ENCODE measurements at regions not wholly inside any gene's neighbourhood (a gene's known extent, or its start where the extent isn't known, plus 50 kb on each side); places are given as distances from the start of the nearest gene placed in this dataset.

DNA sequence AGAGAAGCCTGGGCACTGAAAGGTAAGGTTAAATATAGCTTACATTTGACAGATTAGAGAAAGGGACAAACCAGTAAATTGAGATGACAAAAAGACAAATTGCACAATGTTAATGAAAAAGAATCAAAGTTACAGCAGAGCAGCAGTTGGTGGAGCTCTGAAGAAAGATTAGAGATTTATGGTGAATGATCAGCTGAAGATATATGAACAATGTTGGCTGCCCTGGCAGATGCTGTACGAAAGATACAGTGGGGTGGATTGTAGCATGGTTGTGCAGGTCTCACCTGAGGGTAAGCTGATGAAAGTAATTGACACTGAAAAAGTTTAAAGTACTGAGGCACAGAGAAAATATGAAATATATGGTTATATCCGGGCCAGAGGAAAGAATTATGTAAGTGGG, 492.1 kb downstream of the ARHGEF28 start:
- Histone ChIP-seq H3K36me3 (ENCODE audit: insufficient read depth, low read length, poor library complexity, severe bottlenecking) (no peaks in the 10 kb centered on the region), H3K27ac (ENCODE audit: low read depth, low read length, poor library complexity, severe bottlenecking) (no peak overlapping the region), H3K4me1 (ENCODE audit: insufficient read depth, low read length, poor library complexity, severe bottlenecking) (no peaks in the 10 kb centered on the region), H3K4me3 (ENCODE audit: low read depth, low read length, poor library complexity, severe bottlenecking) (no peak overlapping the region), H3K9me3 (ENCODE audit: low read depth, low read length, poor library complexity, severe bottlenecking) (no peaks in the 10 kb centered on the region), H3K27me3 (replicated peaks; ENCODE audit: insufficient read depth, low read depth, low read length, poor library complexity) (no peaks in the 10 kb centered on the region)
- POLR2A ChIA-PET (ENCODE audit: low non-redundant PET): no interaction called here
- no TSS peak for BruUV-seq (replicated peaks)
- TF ChIP-seq, protein P1, sequence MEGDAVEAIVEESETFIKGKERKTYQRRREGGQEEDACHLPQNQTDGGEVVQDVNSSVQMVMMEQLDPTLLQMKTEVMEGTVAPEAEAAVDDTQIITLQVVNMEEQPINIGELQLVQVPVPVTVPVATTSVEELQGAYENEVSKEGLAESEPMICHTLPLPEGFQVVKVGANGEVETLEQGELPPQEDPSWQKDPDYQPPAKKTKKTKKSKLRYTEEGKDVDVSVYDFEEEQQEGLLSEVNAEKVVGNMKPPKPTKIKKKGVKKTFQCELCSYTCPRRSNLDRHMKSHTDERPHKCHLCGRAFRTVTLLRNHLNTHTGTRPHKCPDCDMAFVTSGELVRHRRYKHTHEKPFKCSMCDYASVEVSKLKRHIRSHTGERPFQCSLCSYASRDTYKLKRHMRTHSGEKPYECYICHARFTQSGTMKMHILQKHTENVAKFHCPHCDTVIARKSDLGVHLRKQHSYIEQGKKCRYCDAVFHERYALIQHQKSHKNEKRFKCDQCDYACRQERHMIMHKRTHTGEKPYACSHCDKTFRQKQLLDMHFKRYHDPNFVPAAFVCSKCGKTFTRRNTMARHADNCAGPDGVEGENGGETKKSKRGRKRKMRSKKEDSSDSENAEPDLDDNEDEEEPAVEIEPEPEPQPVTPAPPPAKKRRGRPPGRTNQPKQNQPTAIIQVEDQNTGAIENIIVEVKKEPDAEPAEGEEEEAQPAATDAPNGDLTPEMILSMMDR (conservative IDR thresholded peaks at IDR 0.05; ENCODE audit: low read depth, low read length): no peak
- TF ChIP-seq EZH2 (IDR thresholded peaks at IDR 0.05; ENCODE audit: borderline replicate concordance, low read depth, low read length, poor library complexity, severe bottlenecking): no peak
- CTCF ChIA-PET: no interaction called here
- intact Hi-C loops (cut with micrococcal nuclease; ENCODE audit: unreplicated experiment): no loop called here
- DNase-seq (ENCODE audit: low spot score): no peak

GRCh38 chr5:74116984-74117383, 491.0 kb downstream of the ARHGEF28 start:
- CTCF ChIA-PET: no interaction called here
- Histone ChIP-seq H3K27ac (ENCODE audit: low read depth, low read length, poor library complexity, severe bottlenecking) (no peak overlapping the region), H3K27me3 (replicated peaks; ENCODE audit: insufficient read depth, low read depth, low read length, poor library complexity) (no peaks in the 10 kb centered on the region), H3K4me1 (ENCODE audit: insufficient read depth, low read length, poor library complexity, severe bottlenecking) (no peaks in the 10 kb centered on the region), H3K9me3 (ENCODE audit: low read depth, low read length, poor library complexity, severe bottlenecking) (no peaks in the 10 kb centered on the region), H3K36me3 (ENCODE audit: insufficient read depth, low read length, poor library complexity, severe bottlenecking) (no peaks in the 10 kb centered on the region), H3K4me3 (ENCODE audit: low read depth, low read length, poor library complexity, severe bottlenecking) (no peak overlapping the region)
- no TSS peak for BruUV-seq (replicated peaks)
- intact Hi-C loops (cut with micrococcal nuclease; ENCODE audit: unreplicated experiment): no loop called here
- no peak for TF ChIP-seq EZH2 (IDR thresholded peaks at IDR 0.05; ENCODE audit: borderline replicate concordance, low read depth, low read length, poor library complexity, severe bottlenecking)
- TF ChIP-seq, protein P1 (conservative IDR thresholded peaks at IDR 0.05; ENCODE audit: low read depth, low read length): no peak
- no peak for DNase-seq (ENCODE audit: low spot score)
- POLR2A ChIA-PET (ENCODE audit: low non-redundant PET): no interaction called here

DNA sequence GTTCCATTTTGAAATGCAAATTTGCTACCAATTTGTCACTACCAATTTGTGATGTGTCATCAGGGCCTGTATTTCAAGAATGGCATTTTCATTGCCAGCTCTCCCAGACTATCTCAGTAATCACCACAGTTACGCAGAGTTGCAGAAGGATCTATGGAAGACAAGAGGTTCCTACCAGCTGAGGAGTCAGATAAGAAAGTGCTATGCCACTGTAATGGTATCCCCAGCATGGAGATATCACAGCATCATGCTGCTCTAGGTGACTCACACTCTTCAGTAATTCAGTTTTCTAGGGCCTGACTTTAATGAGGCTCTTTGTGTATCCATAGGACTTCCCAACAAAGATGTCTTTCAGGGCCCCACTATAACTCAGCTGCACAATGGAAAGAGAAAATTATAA, 490.3 kb downstream of the ARHGEF28 start:
- no peak for TF ChIP-seq EZH2 (IDR thresholded peaks at IDR 0.05; ENCODE audit: borderline replicate concordance, low read depth, low read length, poor library complexity, severe bottlenecking)
- TF ChIP-seq, protein P1 (conservative IDR thresholded peaks at IDR 0.05; ENCODE audit: low read depth, low read length): no peak
- POLR2A ChIA-PET (ENCODE audit: low non-redundant PET): no interaction called here
- no peak overlapping the region for H3K4me3 ChIP-seq (ENCODE audit: low read depth, low read length, poor library complexity, severe bottlenecking)
- H3K4me1 ChIP-seq (ENCODE audit: insufficient read depth, low read length, poor library complexity, severe bottlenecking): no peaks in the 10 kb centered on the region
- H3K27ac ChIP-seq (ENCODE audit: low read depth, low read length, poor library complexity, severe bottlenecking): no peak overlapping the region
- DNase-seq (ENCODE audit: low spot score): no peak
- BruUV-seq (replicated peaks): no TSS peak
- no peaks in the 10 kb centered on the region for H3K9me3 ChIP-seq (ENCODE audit: low read depth, low read length, poor library complexity, severe bottlenecking)
- no peaks in the 10 kb centered on the region for H3K27me3 ChIP-seq (replicated peaks; ENCODE audit: insufficient read depth, low read depth, low read length, poor library complexity)
- intact Hi-C loops (cut with micrococcal nuclease; ENCODE audit: unreplicated experiment): no loop called here
- CTCF ChIA-PET: no interaction called here
- H3K36me3 ChIP-seq (ENCODE audit: insufficient read depth, low read length, poor library complexity, severe bottlenecking): no peaks in the 10 kb centered on the region
